Esophagus muscularis mucosa (tissue), 3 donors: ENCODE measurements at regions not wholly inside any gene's neighbourhood (a gene's known extent, or its start where the extent isn't known, plus 50 kb on each side); places are given as distances from the start of the nearest gene placed in this dataset.

Experiments
- CTCF ChIP-seq, 3 experiments: fragments of 200-600 bp in 2 of 3; fragments of 450-650 bp in 1 of 3; sonication (generic) in 2 of 3; IDR thresholded peaks; one replicate each; pipeline ENCODE4 v1.5.1; 2017 to 2019; ENCODE audit warnings: antibody characterized with exemption in 3 of 3, mild to moderate bottlenecking in 2 of 3, moderate library complexity in 1 of 3
- EP300 ChIP-seq: sonication (generic); formaldehyde crosslinking; IDR thresholded peaks from one replicate; pipeline ENCODE4 v1.6.1; 2017; ENCODE audit warnings: antibody characterized with exemption

DNA sequence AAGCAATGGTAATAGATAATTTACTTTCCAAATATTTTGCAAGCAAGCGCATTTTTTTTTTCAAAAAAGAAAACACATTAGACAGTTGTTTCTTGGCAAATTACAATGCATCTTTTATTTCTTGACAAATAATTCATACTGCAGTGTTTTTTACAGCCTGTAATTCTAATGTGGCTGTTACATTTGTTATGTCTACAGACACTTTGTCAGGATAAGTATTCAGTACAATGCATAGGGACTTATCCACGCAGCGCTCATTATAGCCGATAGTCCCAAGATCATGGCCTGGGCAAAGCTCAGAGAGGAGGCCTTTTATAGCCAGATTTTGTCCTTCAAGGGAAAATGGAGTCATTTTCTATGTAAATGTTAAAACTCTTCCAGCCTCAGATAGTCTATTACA, 123.0 kb upstream of the FANCL start:
- TF ChIP-seq EP300 (no peak), CTCF (IDR thresholded peaks at IDR 0.05) (no peak)
